ENCODE measurements at regions not wholly inside any gene's neighbourhood (a gene's known extent, or its start where the extent isn't known, plus 50 kb on each side); places are given as distances from the start of the nearest gene placed in this dataset.

DNA sequence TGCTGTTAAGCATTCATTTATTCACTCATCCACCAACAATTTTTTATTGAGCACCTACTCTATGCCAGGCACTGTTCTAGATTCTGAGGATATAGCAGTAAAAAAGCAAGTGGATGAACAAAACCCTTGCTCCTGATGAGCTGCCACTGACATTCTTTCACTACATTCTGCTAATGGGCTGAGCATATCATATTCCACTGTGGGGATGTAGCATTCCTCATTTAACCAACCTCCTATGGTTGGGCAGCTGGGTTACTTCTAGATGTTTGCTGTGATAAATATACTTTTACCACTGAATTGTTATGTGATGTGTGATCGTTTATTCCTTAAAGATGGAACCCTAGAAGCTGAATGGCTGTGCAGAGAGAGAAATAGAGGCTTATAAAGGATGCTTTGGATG, 176.9 kb downstream of the MN1 start:
- TF ChIP-seq, protein P1, sequence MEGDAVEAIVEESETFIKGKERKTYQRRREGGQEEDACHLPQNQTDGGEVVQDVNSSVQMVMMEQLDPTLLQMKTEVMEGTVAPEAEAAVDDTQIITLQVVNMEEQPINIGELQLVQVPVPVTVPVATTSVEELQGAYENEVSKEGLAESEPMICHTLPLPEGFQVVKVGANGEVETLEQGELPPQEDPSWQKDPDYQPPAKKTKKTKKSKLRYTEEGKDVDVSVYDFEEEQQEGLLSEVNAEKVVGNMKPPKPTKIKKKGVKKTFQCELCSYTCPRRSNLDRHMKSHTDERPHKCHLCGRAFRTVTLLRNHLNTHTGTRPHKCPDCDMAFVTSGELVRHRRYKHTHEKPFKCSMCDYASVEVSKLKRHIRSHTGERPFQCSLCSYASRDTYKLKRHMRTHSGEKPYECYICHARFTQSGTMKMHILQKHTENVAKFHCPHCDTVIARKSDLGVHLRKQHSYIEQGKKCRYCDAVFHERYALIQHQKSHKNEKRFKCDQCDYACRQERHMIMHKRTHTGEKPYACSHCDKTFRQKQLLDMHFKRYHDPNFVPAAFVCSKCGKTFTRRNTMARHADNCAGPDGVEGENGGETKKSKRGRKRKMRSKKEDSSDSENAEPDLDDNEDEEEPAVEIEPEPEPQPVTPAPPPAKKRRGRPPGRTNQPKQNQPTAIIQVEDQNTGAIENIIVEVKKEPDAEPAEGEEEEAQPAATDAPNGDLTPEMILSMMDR (IDR thresholded peaks at IDR 0.05; ENCODE audit: low read length), result no peak
- TF ChIP-seq EZH2 (optimal IDR thresholded peaks at IDR 0.05; ENCODE audit: low read depth, low read length), result no peak

Data from MM.1S (cell line).